ENCODE measurements at regions not wholly inside any gene's neighbourhood (a gene's known extent, or its start where the extent isn't known, plus 50 kb on each side); places are given as distances from the start of the nearest gene placed in this dataset.

- ATAC-seq (no peak), DNase-seq (no peak)
- H3K4me1 ChIP-seq, result no peaks in the 10 kb centered on the region
- no peaks in the 10 kb centered on the region for H3K9me3 ChIP-seq
- no peak for TF ChIP-seq CTCF (IDR thresholded peaks at IDR 0.05)
- no peaks in the 10 kb centered on the region for H3K27me3 ChIP-seq
- H3K27ac ChIP-seq, result no peak overlapping the region
- no peaks in the 10 kb centered on the region for H3K36me3 ChIP-seq
- no peak overlapping the region for H3K4me3 ChIP-seq
- intact Hi-C loops (cut with DNase I), result no loop called here
These were observed 226.4 kb upstream of the KIRREL3 start for GRCh38 chr11:127226949-127227348.

- Histone ChIP-seq H3K27me3 (no peaks in the 10 kb centered on the region), H3K4me1 (no peaks in the 10 kb centered on the region), H3K36me3 (no peaks in the 10 kb centered on the region), H3K4me3 (no peak overlapping the region), H3K9me3 (no peaks in the 10 kb centered on the region), H3K27ac (no peak overlapping the region)
- ATAC-seq (no peak), DNase-seq (no peak)
- no peak for TF ChIP-seq CTCF (IDR thresholded peaks at IDR 0.05)
- intact Hi-C loops (cut with DNase I), result no loop called here
These were observed 225.8 kb upstream of the KIRREL3 start for GRCh38 chr11:127226380-127226779.

GRCh38 chr11:127225619-127226018 lies 225.0 kb upstream of the KIRREL3 start:
- Histone ChIP-seq H3K27me3 (no peaks in the 10 kb centered on the region), H3K27ac (no peak overlapping the region), H3K36me3 (no peaks in the 10 kb centered on the region), H3K9me3 (no peaks in the 10 kb centered on the region), H3K4me3 (no peak overlapping the region), H3K4me1 (no peaks in the 10 kb centered on the region)
- DNase-seq, result no peak
- TF ChIP-seq CTCF (IDR thresholded peaks at IDR 0.05), result no peak
- ATAC-seq, result no peak
- intact Hi-C loops (cut with DNase I), result no loop called here

GRCh38 chr11:127224276-127224675 lies 223.7 kb upstream of the KIRREL3 start:
- no peak for ATAC-seq
- Histone ChIP-seq H3K9me3 (no peaks in the 10 kb centered on the region), H3K4me1 (no peaks in the 10 kb centered on the region), H3K27me3 (no peaks in the 10 kb centered on the region), H3K36me3 (no peaks in the 10 kb centered on the region), H3K4me3 (no peak overlapping the region), H3K27ac (no peak overlapping the region)
- no peak for TF ChIP-seq CTCF (IDR thresholded peaks at IDR 0.05)
- intact Hi-C loops (cut with DNase I), result no loop called here
- DNase-seq, result no peak

GRCh38 chr11:127223633-127224032 lies 223.1 kb upstream of the KIRREL3 start:
- intact Hi-C loops (cut with DNase I), result no loop called here
- Histone ChIP-seq H3K27ac (no peak overlapping the region), H3K36me3 (no peaks in the 10 kb centered on the region), H3K27me3 (no peaks in the 10 kb centered on the region), H3K4me1 (no peaks in the 10 kb centered on the region), H3K4me3 (no peak overlapping the region), H3K9me3 (no peaks in the 10 kb centered on the region)
- no peak for TF ChIP-seq CTCF (IDR thresholded peaks at IDR 0.05)
- DNase-seq, result no peak
- no peak for ATAC-seq
